Dendritic cell treated with granulocyte-macrophage colony-stimulating factor and Interleukin-4, amounts not matched to agents 40 ng/mL and 50 ng/mL, for 4 days (primary cell): ENCODE measurements at regions not wholly inside any gene's neighbourhood (a gene's known extent, or its start where the extent isn't known, plus 50 kb on each side); places are given as distances from the start of the nearest gene placed in this dataset.
A peak's percentile ranks its signal among the peaks of the same experiment; 100 is the strongest.

Experiments
- H3K27ac Mint-ChIP-seq: one replicate; pipeline ENCODE4 v1.8.0; 2022; ENCODE audit warnings: mild to moderate bottlenecking, mixed read lengths
- H3K27me3 Mint-ChIP-seq: one replicate; pipeline ENCODE4 v1.8.0; 2022; ENCODE audit warnings: mild to moderate bottlenecking, mixed read lengths
- H3K36me3 Mint-ChIP-seq: one replicate; pipeline ENCODE4 v1.8.0; 2022; ENCODE audit warnings: low read depth, mixed read lengths
- H3K4me1 Mint-ChIP-seq: one replicate; pipeline ENCODE4 v1.8.0; 2022; ENCODE audit warnings: low read depth, mixed read lengths
- H3K4me3 Mint-ChIP-seq: one replicate; pipeline ENCODE4 v1.8.0; 2022; ENCODE audit warnings: mild to moderate bottlenecking, moderate library complexity, mixed read lengths
- H3K9me3 Mint-ChIP-seq: one replicate; pipeline ENCODE4 v1.8.0; 2022; ENCODE audit warnings: mixed read lengths
- intact Hi-C: fragments of 100-400 bp; cut with micrococcal nuclease; formaldehyde crosslinking; loops from one replicate; pipeline ENCODE4 v1.15.0; 2022

- Mint-ChIP-seq H3K27me3 (no peaks in the 10 kb centered on the region), H3K27ac (no peak overlapping the region), H3K36me3 (no peaks in the 10 kb centered on the region), H3K4me1 (no peaks in the 10 kb centered on the region), H3K9me3 (peaks cover 22% of the 10 kb centered on the region), H3K4me3 (no peak overlapping the region)
- intact Hi-C loops = no loop called here
Measured at GRCh38 chr16:8110572-8111514, 479.5 kb downstream of the TMEM114 start.

- H3K27ac Mint-ChIP-seq = no peak overlapping the region
- intact Hi-C loops = no loop called here
- H3K27me3 Mint-ChIP-seq = no peaks in the 10 kb centered on the region
- H3K36me3 Mint-ChIP-seq = no peaks in the 10 kb centered on the region
- no peaks in the 10 kb centered on the region for H3K4me1 Mint-ChIP-seq
- no peak overlapping the region for H3K4me3 Mint-ChIP-seq
- peaks cover 18% of the 10 kb centered on the region for H3K9me3 Mint-ChIP-seq
Measured at GRCh38 chr16:8109510-8110369, 480.6 kb downstream of the TMEM114 start.

- Mint-ChIP-seq H3K4me1 (no peaks in the 10 kb centered on the region), H3K27me3 (no peaks in the 10 kb centered on the region), H3K9me3 (peaks cover 16% of the 10 kb centered on the region), H3K36me3 (no peaks in the 10 kb centered on the region), H3K27ac (no peak overlapping the region), H3K4me3 (no peak overlapping the region)
- intact Hi-C loops = no loop called here
Measured at GRCh38 chr16:8108991-8109509, 481.3 kb downstream of the TMEM114 start.

GRCh38 chr16:8107296-8107695 lies 483.0 kb downstream of the TMEM114 start:
- Mint-ChIP-seq H3K27ac (no peak overlapping the region), H3K36me3 (no peaks in the 10 kb centered on the region), H3K9me3 (peaks cover 9% of the 10 kb centered on the region), H3K4me1 (no peaks in the 10 kb centered on the region), H3K4me3 (no peak overlapping the region), H3K27me3 (no peaks in the 10 kb centered on the region)
- intact Hi-C loops = no loop called here

GRCh38 chr16:8103649-8104289 lies 486.5 kb downstream of the TMEM114 start:
- Mint-ChIP-seq H3K4me3 (no peak overlapping the region), H3K27me3 (no peaks in the 10 kb centered on the region)
- intact Hi-C loops = no loop called here

GRCh38 chr16:8099586-8099985 lies 490.7 kb downstream of the TMEM114 start:
- Mint-ChIP-seq H3K27ac (no peak overlapping the region), H3K4me1 (no peaks in the 10 kb centered on the region), H3K27me3 (no peaks in the 10 kb centered on the region), H3K9me3 (peaks cover 23% of the 10 kb centered on the region), H3K4me3 (no peak overlapping the region), H3K36me3 (no peaks in the 10 kb centered on the region)
- intact Hi-C loops = no loop called here

More at GRCh38 chr16:8103649-8104289, 486.5 kb downstream of the TMEM114 start:
- H3K36me3 Mint-ChIP-seq = no peaks in the 10 kb centered on the region
- no peak overlapping the region for H3K27ac Mint-ChIP-seq
- H3K9me3 Mint-ChIP-seq = peaks cover 10% of the 10 kb centered on the region
- no peaks in the 10 kb centered on the region for H3K4me1 Mint-ChIP-seq

GRCh38 chr16:8098947-8099512 lies 491.3 kb downstream of the TMEM114 start:
- H3K9me3 Mint-ChIP-seq = peaks cover 27% of the 10 kb centered on the region
- H3K36me3 Mint-ChIP-seq = no peaks in the 10 kb centered on the region
- no peak overlapping the region for H3K4me3 Mint-ChIP-seq
- intact Hi-C loops = no loop called here
- H3K27me3 Mint-ChIP-seq = no peaks in the 10 kb centered on the region
- H3K27ac Mint-ChIP-seq = no peak overlapping the region
- no peaks in the 10 kb centered on the region for H3K4me1 Mint-ChIP-seq

- Mint-ChIP-seq H3K4me1 (no peaks in the 10 kb centered on the region), H3K4me3 (no peak overlapping the region), H3K27me3 (no peaks in the 10 kb centered on the region), H3K27ac (no peak overlapping the region), H3K9me3 (peaks cover 27% of the 10 kb centered on the region), H3K36me3 (no peaks in the 10 kb centered on the region)
- intact Hi-C loops = no loop called here
Measured at GRCh38 chr16:8096211-8096610, 494.1 kb downstream of the TMEM114 start.

- Mint-ChIP-seq H3K27me3 (no peaks in the 10 kb centered on the region), H3K4me3 (no peak overlapping the region), H3K27ac (no peak overlapping the region), H3K4me1 (no peaks in the 10 kb centered on the region), H3K36me3 (no peaks in the 10 kb centered on the region), H3K9me3 (peaks cover 28% of the 10 kb centered on the region)
- intact Hi-C loops = no loop called here
Measured at GRCh38 chr16:8094696-8095095, 495.6 kb downstream of the TMEM114 start.

GRCh38 chr16:8088820-8089338 lies 501.4 kb downstream of the TMEM114 start:
- Mint-ChIP-seq H3K27ac (no peak overlapping the region), H3K9me3 (peaks cover 16% of the 10 kb centered on the region), H3K27me3 (no peaks in the 10 kb centered on the region), H3K4me3 (no peak overlapping the region), H3K4me1 (peaks cover 6% of the 10 kb centered on the region), H3K36me3 (no peaks in the 10 kb centered on the region)
- intact Hi-C loops = no loop called here

GRCh38 chr16:8087597-8088289 lies 502.6 kb downstream of the TMEM114 start:
- intact Hi-C loops = no loop called here
- Mint-ChIP-seq H3K4me3 (no peak overlapping the region), H3K4me1 (peaks cover 6% of the 10 kb centered on the region), H3K36me3 (no peaks in the 10 kb centered on the region), H3K27ac (peak overlapping the region; percentile 13), H3K27me3 (no peaks in the 10 kb centered on the region), H3K9me3 (peaks cover 16% of the 10 kb centered on the region)

GRCh38 chr16:8087146-8087545 lies 503.2 kb downstream of the TMEM114 start:
- intact Hi-C loops = no loop called here
- Mint-ChIP-seq H3K36me3 (no peaks in the 10 kb centered on the region), H3K27ac (no peak overlapping the region), H3K9me3 (peaks cover 16% of the 10 kb centered on the region), H3K27me3 (no peaks in the 10 kb centered on the region), H3K4me3 (no peak overlapping the region), H3K4me1 (peaks cover 6% of the 10 kb centered on the region)

GRCh38 chr16:8084882-8085281 lies 505.4 kb downstream of the TMEM114 start:
- Mint-ChIP-seq H3K27ac (no peak overlapping the region), H3K27me3 (no peaks in the 10 kb centered on the region), H3K36me3 (no peaks in the 10 kb centered on the region), H3K4me1 (peaks cover 6% of the 10 kb centered on the region), H3K9me3 (peaks cover 16% of the 10 kb centered on the region), H3K4me3 (no peak overlapping the region)
- intact Hi-C loops = no loop called here
